Erythroblast (primary cell): ENCODE measurements at regions not wholly inside any gene's neighbourhood (a gene's known extent, or its start where the extent isn't known, plus 50 kb on each side); places are given as distances from the start of the nearest gene placed in this dataset.

Experiments used
- DNase-seq, 2 experiments: peaks; one replicate each; lab custom pipeline; 2025; lab: John Stamatoyannopoulos, UW
- GATA1 ChIP-seq: IDR thresholded peaks from 2 replicates; pipeline ENCODE4 v1.6.1; 2011; ENCODE audit warnings: low read depth, mild to moderate bottlenecking, control low read depth, low read length, moderate library complexity
- POLR2A ChIP-seq: IDR thresholded peaks from 2 replicates; pipeline ENCODE4 v1.6.1; 2011; ENCODE audit warnings: mild to moderate bottlenecking, low read length

- no peak for TF ChIP-seq POLR2A
- TF ChIP-seq GATA1 = no peak
- no peak for DNase-seq
These were observed 213.1 kb downstream of the C7orf25 start for GRCh38 chr7:42698600-42699374.

GRCh38 chr7:42694894-42695507 lies 216.9 kb downstream of the C7orf25 start:
- TF ChIP-seq GATA1 (no peak), POLR2A (no peak)
- no peak for DNase-seq

- DNase-seq = no peak
- TF ChIP-seq GATA1 (no peak), POLR2A (no peak)
These were observed 218.1 kb downstream of the C7orf25 start for GRCh38 chr7:42693722-42694121.

- no peak for TF ChIP-seq POLR2A
- TF ChIP-seq GATA1 = no peak
- DNase-seq = no peak
These were observed 219.2 kb downstream of the C7orf25 start for GRCh38 chr7:42692621-42693020.

GRCh38 chr7:42690794-42691639 lies 220.9 kb downstream of the C7orf25 start:
- DNase-seq = no peak
- no peak for TF ChIP-seq GATA1
- no peak for TF ChIP-seq POLR2A

GRCh38 chr7:42689626-42690025 lies 222.2 kb downstream of the C7orf25 start:
- no peak for DNase-seq
- no peak for TF ChIP-seq GATA1
- TF ChIP-seq POLR2A = no peak

GRCh38 chr7:42688056-42688371 lies 223.9 kb downstream of the C7orf25 start:
- no peak for DNase-seq
- TF ChIP-seq GATA1 (no peak), POLR2A (no peak)

GRCh38 chr7:42687211-42688055 lies 224.4 kb downstream of the C7orf25 start:
- no peak for TF ChIP-seq POLR2A
- no peak for TF ChIP-seq GATA1
- DNase-seq = no peak

- no peak for TF ChIP-seq POLR2A
- no peak for TF ChIP-seq GATA1
- no peak for DNase-seq
These were observed 225.2 kb downstream of the C7orf25 start for GRCh38 chr7:42686594-42687156.

- no peak for DNase-seq
- TF ChIP-seq POLR2A = no peak
- TF ChIP-seq GATA1 = no peak
These were observed 226.0 kb downstream of the C7orf25 start for GRCh38 chr7:42685911-42686310.

GRCh38 chr7:42677751-42678699 lies 233.8 kb downstream of the C7orf25 start:
- no peak for DNase-seq

GRCh38 chr7:42674541-42674940 lies 237.3 kb downstream of the C7orf25 start:
- no peak for DNase-seq
- TF ChIP-seq POLR2A (no peak), GATA1 (no peak)

More at GRCh38 chr7:42677751-42678699, 233.8 kb downstream of the C7orf25 start:
- TF ChIP-seq GATA1 = no peak
- TF ChIP-seq POLR2A = no peak
